ENCODE measurements at regions not wholly inside any gene's neighbourhood (a gene's known extent, or its start where the extent isn't known, plus 50 kb on each side); places are given as distances from the start of the nearest gene placed in this dataset.

DNA sequence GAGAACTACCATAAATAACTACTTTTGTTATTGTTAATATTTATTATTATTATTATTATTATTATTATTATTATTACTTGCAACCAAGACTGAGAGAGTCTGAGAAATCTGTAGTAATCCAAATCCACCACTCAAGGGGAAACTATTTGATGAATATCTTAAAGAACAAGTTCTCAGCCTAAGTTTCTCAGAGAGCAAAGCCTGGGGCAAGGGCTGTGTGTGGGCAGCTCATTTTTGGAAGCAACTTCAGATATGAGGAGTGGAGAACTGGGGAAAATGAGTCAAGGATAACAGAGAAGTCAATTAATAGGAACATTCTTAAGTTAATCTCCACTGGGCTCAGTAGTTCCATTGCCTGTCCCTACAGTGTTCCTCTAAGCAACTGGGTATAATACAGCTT lies 57.1 kb upstream of the KCNJ16 start:
- no peak for DNase-seq (ENCODE audit: low spot score)
- H3K4me3 Mint-ChIP-seq, result no peak overlapping the region
- H3K27me3 Mint-ChIP-seq (ENCODE audit: low read depth), result no peaks in the 10 kb centered on the region
- H3K36me3 Mint-ChIP-seq (ENCODE audit: low read depth), result no peaks in the 10 kb centered on the region
- H3K9me3 Mint-ChIP-seq, result no peaks in the 10 kb centered on the region
- H3K4me1 Mint-ChIP-seq (ENCODE audit: low read depth), result no peaks in the 10 kb centered on the region
- no peak overlapping the region for H3K27ac Mint-ChIP-seq

DNA sequence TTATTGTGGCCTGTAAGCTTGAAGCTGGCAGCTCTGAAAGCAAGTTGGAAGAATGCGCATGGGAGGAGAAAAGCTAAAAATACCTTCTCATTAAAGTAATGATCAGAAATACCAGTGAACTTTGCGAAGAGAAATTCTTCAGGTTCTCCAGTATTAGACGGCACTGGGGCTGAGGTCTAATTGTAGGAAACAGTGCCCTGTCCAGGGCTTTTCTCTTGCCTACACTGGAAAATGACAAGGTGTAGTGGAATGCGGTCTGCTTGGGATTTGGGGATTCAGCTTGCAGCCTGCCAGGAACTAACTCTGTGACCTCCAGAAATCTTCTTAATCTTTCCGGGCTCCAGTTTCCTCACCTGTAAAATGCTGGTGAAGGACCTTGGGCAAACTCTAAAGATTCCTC lies 53.3 kb upstream of the KCNJ16 start:
- Mint-ChIP-seq H3K36me3 (ENCODE audit: low read depth) (no peaks in the 10 kb centered on the region), H3K9me3 (no peaks in the 10 kb centered on the region), H3K27ac (no peak overlapping the region), H3K4me3 (no peak overlapping the region), H3K27me3 (ENCODE audit: low read depth) (peaks cover 2% of the 10 kb centered on the region), H3K4me1 (ENCODE audit: low read depth) (no peaks in the 10 kb centered on the region)
- no peak for DNase-seq (ENCODE audit: low spot score)

DNA sequence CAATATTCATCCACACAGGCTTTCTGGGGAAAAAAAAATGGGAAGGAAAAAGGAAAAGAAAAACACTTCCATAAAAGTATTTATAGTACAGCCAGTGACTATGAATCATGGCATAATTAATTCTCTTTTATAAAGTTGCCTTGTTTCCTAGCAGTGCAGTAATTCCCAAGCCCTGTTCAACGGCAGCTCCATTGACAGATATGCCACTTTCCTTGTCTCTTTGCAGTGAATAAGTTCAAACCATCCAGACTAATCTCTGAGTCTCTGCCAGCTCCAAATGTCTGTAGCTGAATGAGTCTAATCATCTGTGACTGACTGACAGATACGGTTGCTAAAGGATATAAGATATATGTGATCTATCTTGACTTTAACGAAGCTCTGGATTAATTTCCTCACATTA lies 52.9 kb upstream of the KCNJ16 start:
- DNase-seq (ENCODE audit: low spot score), result no peak
- H3K9me3 Mint-ChIP-seq, result no peaks in the 10 kb centered on the region
- H3K4me1 Mint-ChIP-seq (ENCODE audit: low read depth), result no peaks in the 10 kb centered on the region
- H3K36me3 Mint-ChIP-seq (ENCODE audit: low read depth), result no peaks in the 10 kb centered on the region
- peaks cover 2% of the 10 kb centered on the region for H3K27me3 Mint-ChIP-seq (ENCODE audit: low read depth)
- H3K27ac Mint-ChIP-seq, result no peak overlapping the region
- H3K4me3 Mint-ChIP-seq, result no peak overlapping the region

DNA sequence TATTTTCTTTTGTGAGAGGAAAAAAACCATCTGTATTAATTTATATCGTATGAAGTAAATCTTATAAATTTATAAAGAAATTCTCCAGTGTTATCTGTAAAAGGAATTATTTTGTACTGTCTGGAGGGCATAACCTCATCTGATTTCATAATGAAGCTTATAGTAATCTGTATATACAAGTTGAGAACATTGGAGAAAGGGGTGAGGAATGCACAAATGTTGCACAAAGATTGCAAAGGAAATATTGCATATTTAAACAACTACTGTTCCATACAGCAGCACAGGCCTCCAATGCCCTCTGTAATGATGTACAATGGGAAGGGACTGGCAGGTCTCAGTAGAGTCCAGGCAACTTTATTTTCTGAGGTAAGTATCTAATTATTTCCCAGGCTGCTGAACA lies 50.8 kb upstream of the KCNJ16 start:
- Mint-ChIP-seq H3K4me1 (ENCODE audit: low read depth) (no peaks in the 10 kb centered on the region), H3K9me3 (peaks cover 8% of the 10 kb centered on the region), H3K4me3 (no peak overlapping the region), H3K36me3 (ENCODE audit: low read depth) (no peaks in the 10 kb centered on the region), H3K27ac (no peak overlapping the region), H3K27me3 (ENCODE audit: low read depth) (peaks cover 2% of the 10 kb centered on the region)
- DNase-seq (ENCODE audit: low spot score), result no peak
